HL-60/S4 (cell line): ENCODE measurements at regions not wholly inside any gene's neighbourhood (a gene's known extent, or its start where the extent isn't known, plus 50 kb on each side); places are given as distances from the start of the nearest gene placed in this dataset.
"Not testable (repeated sequence)": the region's sequence is repeated elsewhere in the genome, so short reads cannot be mapped to it uniquely, and the experiment has no call there.

Source experiments
- in situ Hi-C: fragments of 300-500 bp; cut with MboI; formaldehyde crosslinking; loops from 2 replicates; pipeline ENCODE4 v1.14.3; 2022; ENCODE audit warnings: low sequenced_read_pairs

DNA sequence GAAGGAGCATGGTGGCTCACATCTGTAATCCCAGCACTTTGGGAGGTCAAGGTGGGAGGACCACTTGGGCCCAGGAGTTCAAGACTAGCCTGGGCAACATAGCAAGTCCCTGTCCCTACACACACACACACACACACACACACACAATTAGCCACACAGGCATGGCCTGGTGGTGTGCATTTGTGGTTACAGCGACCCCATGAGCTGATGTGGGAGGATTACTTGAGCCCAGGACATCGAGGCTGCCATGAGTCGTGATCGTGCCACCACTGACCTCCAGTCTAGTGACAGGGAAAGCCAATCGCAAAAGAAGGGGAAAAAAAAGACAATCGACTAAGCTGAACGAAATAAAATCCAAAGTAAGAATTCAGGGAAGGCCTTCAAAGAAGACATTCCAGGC is 67.9 kb downstream of the TBX3 start:
- in situ Hi-C loops: no loop called here

DNA sequence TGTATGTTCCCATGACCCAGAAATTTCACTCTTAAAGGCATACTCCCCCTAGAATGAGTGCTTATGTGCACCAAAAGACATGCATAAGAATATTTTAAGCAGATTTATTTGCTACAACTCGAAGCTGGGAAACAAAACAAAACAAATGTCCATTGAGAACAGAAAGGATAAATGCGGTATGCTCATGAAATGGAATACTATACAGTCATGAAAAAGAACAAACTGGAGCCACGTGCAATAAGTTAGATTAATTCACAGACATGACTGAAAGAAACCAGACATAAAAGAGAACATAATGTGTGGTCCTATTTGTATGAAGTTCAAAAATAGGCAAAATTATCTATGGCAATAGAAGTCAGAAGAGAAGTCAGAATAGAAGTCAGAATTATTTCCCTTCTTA is 69.9 kb downstream of the TBX3 start:
- in situ Hi-C loops: no loop called here

DNA sequence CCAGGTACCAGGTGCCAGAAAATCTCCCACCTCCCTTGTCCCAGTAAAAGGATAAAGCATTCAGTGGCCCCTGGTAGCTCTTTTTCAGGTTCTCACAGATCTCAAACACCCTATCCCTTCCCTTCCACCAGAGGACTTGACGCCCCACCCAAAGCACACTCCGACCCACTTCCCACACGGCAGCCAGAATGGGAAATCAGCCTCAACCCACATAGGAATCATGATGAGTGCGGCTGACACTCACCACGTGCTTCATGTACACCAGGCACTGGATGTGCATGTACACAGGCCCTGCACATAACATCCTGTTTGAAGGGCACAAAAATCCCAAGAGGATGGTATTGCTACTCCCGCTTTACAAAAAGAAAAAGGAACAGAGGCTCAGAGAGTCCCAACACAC is 71.9 kb downstream of the TBX3 start:
- in situ Hi-C loops: no loop called here

DNA sequence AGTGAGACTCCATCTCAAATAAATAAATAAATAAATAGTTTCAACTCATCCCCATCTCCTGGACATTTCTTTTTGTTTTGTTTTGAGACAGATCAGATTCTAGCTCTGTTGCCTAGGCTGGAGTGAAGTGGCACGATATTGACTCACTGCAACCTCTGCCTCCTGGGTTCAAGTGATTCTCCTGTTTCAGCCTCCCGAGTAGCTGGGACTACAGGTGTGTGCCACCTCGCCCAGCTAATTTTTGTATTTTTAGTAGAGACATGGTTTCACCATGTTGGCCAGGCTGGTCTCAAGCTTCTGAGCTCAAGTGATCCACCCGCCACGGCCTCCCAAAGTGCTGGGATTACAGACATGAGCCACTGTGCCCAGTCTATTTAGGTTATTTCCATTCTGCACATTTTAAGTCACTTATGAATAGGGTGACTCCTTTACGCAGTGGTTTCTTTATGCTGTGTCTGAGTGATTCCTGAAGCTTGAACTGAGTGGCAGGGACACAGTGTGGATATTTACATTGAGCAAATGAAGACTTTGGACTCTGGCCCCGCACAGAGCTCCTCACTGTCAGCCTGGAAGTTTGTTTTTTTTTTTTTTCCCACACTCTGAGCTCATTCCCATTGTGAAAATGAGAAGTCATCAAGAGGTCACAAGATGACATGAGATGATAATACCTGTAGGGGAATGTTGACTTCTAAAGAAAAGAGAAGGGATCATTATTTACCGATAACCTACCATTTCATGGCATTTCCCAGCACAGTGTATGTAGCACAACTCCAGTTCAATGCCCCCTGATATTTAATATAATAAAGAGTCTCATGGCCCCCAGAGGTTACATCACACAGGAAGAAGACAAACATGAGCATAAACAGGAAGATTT is 72.6 kb downstream of the TBX3 start:
- in situ Hi-C loops: no loop called here

DNA sequence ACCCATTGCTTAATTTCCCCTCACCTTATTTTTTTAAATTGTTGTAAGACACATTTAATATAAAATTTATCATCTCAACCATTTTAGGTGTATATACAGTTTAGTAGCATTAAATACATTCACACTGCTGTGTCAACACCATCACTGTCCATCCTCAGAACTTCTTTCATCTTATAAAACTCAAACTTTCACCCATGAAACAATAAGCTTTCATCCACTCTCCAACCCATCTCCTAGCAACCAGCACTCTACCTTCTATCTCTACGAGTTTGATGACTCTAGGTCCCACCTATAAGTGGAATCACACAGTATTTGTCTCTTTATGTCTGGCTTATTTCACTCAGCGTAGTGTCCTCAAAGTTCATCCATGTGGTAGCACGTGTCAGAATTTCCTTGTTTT is 75.5 kb downstream of the TBX3 start:
- in situ Hi-C loops: no loop called here

DNA sequence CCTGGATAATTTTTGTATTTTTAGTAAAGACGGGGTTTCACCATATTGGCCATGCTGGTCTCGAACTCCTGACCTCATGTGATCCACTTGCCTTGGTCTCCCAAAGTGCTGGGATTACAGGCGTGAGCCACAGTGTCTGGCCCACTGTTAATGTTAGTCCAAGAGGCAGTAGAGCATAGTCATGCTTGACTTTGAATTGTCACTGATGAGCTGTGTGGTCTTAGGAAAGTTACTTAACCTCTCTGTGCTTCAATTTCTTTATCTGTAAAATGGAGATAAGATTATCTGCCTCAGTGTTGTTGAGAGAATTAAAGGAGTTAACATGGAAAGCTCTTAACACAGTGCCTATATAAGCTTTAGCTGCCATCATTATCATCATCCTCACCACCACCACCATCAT is 78.1 kb downstream of the TBX3 start:
- in situ Hi-C loops: no loop called here

DNA sequence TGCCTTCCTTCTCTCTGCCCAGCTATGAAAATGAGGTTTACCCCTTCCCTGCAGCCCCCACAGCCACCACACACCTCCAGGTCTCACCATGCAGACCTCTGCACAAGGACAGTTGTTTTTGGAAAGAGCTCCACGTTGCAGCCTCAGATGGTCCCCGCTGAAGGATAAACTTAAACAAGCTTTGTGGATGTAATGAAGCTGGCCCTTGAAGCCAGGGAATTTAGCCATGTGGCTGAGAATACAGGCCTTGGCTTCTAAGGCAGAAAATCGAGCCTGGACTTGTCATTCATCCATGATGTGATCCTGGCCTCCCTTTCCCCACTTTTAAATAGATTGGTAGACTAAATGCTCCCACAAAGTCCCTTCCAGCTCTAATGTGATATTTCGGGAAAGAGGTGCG is 79.4 kb downstream of the TBX3 start:
- in situ Hi-C loops: no loop called here

DNA sequence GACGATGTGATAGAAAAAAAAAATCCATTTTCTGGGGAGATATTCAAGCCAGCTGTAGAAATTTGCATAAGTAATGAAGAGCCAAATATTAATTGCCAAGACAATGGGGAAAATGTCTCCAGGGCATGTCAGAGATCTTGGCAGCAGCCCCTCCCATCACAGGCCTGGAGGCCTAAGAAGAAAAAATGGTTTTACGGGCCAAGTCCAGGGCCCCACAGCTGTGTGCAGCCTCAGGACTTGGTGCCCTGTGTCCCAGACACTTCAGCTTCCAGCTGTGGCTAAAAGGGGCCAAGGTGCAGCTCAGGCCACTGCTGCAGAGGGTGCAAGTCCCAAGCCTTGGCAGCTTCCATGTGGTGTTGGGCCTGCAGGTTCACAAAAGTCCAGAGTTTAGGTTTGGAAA is 83.4 kb downstream of the TBX3 start:
- in situ Hi-C loops: not testable (repeated sequence)

DNA sequence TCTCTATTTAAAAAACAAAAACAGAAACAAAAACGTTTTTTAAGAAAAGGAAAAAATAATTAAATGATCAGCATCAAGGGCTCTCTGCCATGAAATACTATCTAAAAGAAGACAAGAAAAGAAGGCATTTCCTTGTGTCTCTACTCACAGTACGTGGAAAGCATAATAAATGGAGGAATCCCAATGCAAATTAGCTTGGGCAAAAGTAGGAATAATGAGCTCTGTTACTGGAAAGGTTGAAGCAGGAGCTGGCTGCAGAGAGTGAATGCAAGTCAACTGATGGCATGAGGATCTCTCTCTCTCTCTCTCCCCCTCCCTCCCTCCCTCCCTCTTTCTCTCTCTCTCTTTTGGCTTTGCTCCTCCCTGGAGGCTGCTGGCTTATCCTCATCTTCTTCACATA is 85.9 kb downstream of the TBX3 start:
- in situ Hi-C loops: no loop called here

DNA sequence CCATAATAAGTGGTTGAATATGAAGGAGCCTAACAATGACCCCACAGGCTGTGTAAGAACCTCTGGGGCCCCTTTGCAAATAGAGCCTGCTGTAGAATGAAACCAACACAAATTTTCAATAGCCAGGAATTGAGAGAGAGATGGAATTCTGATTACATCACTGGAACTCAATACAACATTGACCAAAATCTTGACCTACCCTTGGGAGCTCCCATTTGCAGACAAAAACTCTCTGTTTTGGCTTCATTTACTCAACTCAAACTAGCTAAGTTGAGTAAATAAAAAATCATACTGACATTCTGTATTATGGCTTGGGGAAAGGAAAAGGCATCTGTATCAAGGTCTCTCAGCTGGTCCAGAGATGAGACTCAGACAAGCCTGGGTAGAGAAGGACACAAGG is 91.0 kb downstream of the TBX3 start:
- in situ Hi-C loops: no loop called here

DNA sequence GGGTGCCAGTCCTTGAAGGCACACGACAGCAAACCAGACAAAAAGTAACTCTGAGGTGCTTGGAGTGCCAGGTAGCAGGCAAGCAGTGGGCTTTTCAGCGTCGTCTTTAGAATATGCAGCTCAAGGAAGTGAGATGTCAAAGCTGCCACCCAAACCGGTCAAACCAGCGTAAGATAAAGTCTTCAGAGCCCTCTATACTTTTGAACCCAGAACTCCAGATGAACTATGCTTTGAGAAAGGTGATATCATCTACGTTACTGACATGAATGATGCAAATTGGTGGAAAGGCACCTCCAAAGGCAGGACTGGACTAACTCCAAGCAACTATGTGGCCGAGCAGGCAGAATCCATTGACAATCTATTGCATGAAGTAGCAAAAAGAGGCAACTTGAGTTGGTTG is 95.9 kb downstream of the TBX3 start:
- in situ Hi-C loops: no loop called here

DNA sequence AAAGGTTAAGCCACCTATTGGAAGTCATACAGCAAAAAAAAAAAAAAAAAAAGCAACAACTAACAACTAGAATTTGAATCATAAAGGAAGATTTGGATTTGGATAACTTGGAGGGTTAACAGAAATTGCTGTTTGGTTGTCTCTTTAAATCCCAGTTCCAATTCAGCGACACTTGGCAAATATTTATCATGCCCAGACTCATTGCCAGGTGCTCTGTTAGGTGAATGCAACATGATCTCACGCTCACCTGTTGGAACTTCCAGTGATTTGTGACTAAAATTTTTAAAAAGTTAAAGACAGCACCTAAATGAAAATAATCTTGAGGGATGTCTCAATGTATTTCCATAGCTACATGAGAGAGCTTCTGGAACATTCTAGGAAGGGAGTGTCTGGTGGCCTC is 103.7 kb downstream of the TBX3 start:
- in situ Hi-C loops: no loop called here

DNA sequence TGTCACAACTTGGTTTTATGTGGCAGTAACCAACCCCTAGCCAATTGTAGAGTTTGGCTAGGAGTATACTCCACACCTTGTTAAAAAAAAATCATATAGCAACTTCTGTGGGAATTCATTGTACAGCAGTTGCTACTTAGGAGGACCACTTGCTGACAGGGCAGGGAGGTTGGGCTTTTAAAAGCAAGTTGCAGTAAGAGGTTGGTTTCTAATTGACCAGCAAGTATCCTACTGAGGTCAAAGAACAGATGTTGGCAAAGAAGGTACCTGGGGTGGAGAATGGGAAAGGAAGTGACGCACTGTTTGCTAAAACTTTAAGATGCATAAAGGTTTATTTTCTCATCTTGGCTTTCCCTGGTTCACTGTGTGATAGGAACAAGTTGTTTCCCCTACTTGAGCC is 104.6 kb downstream of the TBX3 start:
- in situ Hi-C loops: no loop called here

DNA sequence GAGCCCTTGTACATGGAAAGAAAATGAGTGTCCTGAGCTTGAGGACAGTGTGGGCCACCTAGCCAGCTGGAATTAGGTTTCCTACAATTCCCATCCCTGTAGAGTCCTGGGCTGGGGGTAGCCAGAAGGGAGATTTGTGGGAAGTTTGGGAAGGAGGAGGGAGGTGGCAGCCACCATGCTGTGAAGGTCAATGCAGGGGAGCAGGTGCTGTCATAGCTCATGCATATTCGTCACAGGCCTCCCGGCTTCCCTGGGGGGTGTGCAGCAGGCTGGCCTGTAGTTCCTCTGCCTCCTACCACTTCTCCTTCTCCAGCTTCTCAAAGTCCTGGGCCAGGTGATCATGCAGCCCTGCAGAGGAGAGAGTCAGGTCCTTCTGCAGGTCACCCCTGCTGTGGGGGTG is 121.3 kb downstream of the TBX3 start:
- in situ Hi-C loops: no loop called here

DNA sequence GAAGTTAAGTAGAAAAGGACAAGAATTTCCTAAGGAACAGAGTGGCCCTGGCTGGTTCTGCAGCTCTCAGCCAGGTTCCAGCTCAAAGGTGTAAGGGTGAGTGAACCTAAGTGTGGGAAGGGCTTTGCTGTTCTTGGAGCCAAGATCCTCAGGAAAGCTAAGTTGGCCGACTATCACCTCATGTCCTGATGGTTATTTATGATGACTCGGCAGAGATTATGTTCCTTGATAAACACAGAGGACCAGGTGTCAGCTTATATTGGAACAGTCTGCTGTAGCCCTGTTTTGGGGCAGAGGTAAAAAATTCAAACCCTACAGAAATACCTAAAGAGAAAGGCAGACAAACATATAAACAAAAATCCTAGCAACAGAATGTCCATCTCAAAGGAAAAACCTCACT is 128.5 kb downstream of the TBX3 start:
- in situ Hi-C loops: no loop called here

DNA sequence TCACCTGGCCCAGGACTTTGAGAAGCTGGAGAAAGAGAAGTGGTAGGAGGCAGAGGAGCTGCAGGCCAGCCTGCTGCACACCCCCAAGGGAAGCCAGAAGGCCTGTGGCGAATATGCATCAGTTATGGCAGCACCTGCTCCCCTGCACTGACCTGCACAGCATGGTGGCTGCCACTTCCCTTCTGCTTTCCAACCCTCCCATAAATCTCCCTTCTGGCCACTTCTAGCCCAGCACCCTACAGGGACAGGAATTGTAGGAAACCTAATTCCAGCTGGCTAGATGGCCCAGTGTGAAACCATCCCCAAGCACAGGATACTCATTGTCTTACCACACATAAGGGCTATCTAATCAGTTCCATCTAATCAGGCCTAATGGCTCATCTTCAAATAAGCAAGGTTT is 136.3 kb downstream of the TBX3 start:
- in situ Hi-C loops: no loop called here

DNA sequence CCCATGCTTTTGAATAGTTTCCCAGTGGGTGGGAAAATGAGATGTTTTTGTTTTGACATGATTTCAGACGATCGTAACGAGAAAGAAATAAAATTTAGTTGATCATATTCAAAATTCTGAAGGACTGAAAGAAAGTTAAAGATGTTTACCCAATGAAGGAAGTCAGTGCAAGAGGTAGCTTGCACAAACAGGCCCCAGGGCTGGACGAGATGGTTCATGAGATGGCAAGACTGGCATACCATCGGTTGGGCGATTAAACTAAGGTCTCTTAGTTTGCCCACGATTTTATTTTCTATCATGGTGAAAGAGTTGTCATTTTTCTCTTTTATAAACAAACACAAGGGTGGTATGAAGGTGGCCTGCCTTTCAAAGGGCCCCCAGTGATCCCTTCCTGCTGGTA is 124.5 kb upstream of the TBX5 start:
- in situ Hi-C loops: no loop called here

DNA sequence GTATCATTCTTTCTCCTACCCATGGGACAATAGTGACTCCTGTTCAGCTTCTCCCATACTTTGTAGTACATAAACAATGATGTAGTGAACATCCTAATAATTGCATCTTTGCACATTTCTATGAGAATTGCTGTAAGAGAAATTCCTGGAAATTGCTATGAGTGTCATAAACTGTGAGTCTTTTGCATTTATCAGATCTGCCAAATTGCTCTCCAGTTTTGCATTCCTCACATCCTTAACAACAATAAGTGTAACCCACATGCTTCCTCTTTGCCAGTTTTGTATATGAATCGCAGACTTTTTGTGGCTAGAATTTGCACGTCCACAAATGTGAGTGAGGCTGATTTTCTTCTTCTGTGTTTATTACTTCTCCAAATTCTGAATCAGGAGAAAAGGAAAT is 124.0 kb upstream of the TBX5 start:
- in situ Hi-C loops: no loop called here

DNA sequence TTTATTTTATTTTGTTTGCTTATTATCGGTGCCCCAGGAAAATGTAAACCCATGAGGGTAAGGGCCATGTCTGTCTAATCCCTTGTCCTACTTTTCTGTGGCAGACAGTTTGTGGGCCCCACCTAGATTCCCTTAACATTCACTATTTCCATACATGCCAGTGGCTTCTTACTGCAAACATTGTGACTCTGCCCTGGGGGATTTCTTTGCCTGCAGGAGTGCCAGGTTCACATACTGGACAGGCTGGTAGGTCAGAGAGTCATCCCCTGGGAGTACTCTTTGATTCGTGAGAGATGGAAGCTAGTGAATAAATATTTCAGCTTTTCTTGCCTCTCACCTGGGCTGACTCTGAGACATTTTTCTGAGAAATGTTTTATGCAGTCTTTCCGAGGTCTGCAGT is 122.8 kb upstream of the TBX5 start:
- in situ Hi-C loops: no loop called here

DNA sequence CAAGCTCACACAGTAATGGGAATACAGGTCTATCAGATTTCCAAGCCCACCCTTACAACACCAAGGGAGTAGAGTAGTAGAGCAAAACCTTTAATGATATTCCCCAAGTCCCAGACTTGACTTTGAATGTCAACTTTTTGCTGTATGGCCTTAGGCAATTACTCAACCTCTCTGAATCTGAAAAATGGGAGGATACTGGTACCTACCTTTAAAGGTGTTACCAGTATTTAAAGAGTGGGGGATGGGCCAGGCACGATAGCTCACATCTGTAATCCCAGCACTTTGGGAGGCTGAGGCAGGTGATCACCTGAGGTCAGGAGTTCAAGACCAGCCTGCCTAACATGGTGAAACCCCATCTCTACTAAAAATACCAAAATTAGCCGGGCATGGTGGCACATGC is 115.2 kb upstream of the TBX5 start:
- in situ Hi-C loops: not testable (repeated sequence)

DNA sequence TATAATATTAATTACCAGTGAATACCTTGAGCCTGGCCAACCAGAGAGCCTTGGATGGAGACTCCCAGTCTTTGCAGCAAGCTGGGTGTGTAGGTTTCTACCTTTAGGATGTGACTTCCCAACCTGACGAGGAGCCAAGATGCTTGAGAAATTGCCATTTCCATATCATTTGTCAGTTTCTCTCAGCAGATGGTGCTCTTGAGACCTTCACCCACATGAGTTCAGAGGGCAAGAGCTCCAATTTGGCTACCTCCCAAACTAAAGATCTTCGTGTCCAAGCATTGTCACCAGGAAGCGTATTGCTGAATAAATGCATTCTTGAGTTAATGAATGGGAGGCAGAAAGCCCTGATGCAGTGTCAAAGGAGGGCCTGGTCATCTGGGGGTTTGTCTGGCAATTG is 106.4 kb upstream of the TBX5 start:
- in situ Hi-C loops: no loop called here

DNA sequence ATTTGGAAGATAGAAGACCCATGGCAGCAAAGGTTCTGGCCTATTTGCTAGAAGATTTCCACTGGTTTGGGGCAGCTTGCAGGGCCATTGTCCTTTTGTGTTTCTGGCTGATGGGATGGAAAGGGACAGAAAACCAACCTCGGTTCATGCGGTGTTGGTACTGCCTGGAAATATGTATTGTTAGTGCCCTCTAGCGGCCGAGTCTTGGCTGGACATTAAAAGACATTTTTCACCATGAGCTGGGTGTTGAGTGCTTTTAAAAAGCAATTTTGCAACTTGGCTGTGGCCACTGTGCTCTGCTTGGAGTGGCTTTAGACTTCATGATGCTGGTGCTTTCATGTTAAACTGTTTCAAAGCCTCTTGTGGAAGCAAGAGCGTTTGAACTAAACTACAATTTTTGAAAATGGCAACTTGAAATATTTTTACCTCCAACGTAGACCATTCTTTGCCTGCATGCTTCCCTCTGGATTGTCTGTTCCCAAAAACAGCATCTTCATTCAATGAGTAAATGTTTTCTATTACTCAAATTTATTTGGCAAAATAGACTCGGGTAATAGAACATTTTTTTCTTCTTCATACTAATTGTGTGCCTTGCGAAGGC is 102.7 kb upstream of the TBX5 start:
- in situ Hi-C loops: loop anchor here (10.0 kb wide), 1 partner anchor 534 kb away; no protein-coding TSS in a partner anchor

DNA sequence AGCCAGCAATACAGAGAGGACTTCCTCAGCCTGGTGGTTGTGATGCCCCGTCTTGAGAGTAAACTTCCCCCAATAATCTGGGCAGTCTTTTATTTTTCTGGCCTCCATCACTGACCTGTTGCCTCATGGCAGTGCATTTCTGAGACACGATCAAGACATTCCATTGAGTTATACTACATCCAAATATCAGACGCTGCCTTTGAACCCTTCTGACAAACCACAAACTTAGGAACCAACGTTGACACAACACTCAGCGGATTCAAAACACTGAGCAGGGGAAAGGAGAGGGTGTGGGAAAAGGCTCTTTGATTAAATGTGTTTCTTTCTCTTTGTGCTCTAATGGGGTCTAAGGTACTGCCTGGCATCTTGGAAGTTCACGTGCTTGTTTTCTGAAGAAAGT is 100.7 kb upstream of the TBX5 start:
- in situ Hi-C loops: loop anchor here (10.0 kb wide), 1 partner anchor 532 kb away; no protein-coding TSS in a partner anchor
